Testis (tissue), 2 donors: ENCODE measurements at regions not wholly inside any gene's neighbourhood (a gene's known extent, or its start where the extent isn't known, plus 50 kb on each side); places are given as distances from the start of the nearest gene placed in this dataset.

Experiments used
- POLR2A ChIP-seq: fragments of 450-650 bp; IDR thresholded peaks from one replicate; pipeline ENCODE4 v1.6.1; 2017; ENCODE audit warnings: antibody characterized with exemption, mild to moderate bottlenecking, moderate library complexity
- TF ChIP-seq, protein P1 (sequence below), 3 experiments: fragments of 450-650 bp in 2 of 3; fragments of 200-600 bp in 1 of 3; sonication (generic) in 1 of 3; IDR thresholded peaks; one replicate each; pipeline ENCODE4 v1.5.1; 2016 to 2019; ENCODE audit warnings: antibody characterized with exemption in 3 of 3, mild to moderate bottlenecking in 2 of 3, moderate library complexity in 1 of 3

DNA sequence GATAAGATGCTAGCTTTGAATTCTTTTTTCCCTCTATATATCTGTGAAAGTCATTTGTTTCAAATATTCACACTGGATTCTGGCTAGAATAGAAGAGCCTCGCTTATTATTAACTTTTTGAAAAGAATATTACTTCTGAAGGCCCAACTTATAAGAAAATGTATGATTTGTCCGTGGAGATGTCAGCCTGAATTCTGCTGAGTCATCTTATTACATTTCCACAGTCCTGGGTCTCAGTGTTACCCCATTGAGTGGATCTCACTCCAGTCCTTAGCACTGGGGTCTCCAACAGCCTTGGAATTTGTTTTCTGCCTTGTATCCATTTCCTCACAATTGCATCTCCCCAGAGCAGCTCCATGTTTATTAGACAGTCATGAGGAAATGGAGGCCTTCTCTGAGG lies 907.9 kb downstream of the VRK1 start:
- TF ChIP-seq, protein P1, sequence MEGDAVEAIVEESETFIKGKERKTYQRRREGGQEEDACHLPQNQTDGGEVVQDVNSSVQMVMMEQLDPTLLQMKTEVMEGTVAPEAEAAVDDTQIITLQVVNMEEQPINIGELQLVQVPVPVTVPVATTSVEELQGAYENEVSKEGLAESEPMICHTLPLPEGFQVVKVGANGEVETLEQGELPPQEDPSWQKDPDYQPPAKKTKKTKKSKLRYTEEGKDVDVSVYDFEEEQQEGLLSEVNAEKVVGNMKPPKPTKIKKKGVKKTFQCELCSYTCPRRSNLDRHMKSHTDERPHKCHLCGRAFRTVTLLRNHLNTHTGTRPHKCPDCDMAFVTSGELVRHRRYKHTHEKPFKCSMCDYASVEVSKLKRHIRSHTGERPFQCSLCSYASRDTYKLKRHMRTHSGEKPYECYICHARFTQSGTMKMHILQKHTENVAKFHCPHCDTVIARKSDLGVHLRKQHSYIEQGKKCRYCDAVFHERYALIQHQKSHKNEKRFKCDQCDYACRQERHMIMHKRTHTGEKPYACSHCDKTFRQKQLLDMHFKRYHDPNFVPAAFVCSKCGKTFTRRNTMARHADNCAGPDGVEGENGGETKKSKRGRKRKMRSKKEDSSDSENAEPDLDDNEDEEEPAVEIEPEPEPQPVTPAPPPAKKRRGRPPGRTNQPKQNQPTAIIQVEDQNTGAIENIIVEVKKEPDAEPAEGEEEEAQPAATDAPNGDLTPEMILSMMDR (IDR thresholded peaks at IDR 0.05): no peak
- TF ChIP-seq POLR2A: no peak
